ENCODE measurements at regions not wholly inside any gene's neighbourhood (a gene's known extent, or its start where the extent isn't known, plus 50 kb on each side); places are given as distances from the start of the nearest gene placed in this dataset.

GRCh38 chr5:169494383-169494935, 89.1 kb upstream of the SPDL1 start:
- Histone ChIP-seq H3K18ac (ENCODE audit: extremely low read depth, low read length) (no peak overlapping the region), H3K9me3 (ENCODE audit: insufficient read depth in 2 of 2, low read depth in 1 of 2, low read length in 1 of 2) (no peaks in the 10 kb centered on the region), H4K20me1 (replicated peaks in 1 of 2; ENCODE audit: control insufficient read depth in 1 of 2, insufficient read depth in 2 of 2, low read length in 2 of 2) (no peaks in the 10 kb centered on the region), H2BK120ac (replicated peaks; ENCODE audit: low read depth, low read length) (no peak overlapping the region), H3K36me3 (ENCODE audit: control insufficient read depth in 2 of 4, insufficient read depth in 4 of 4, low read length in 3 of 4) (no peaks in the 10 kb centered on the region), H3K4me1 (replicated peaks in 1 of 4; ENCODE audit: control insufficient read depth in 3 of 4, insufficient read depth in 4 of 4, low read length in 3 of 4) (no peaks in the 10 kb centered on the region), H4K5ac (ENCODE audit: insufficient read length, low read depth, low read length) (no peak overlapping the region), H3K4me2 (ENCODE audit: insufficient read depth in 1 of 2, low read depth in 2 of 2, low read length in 2 of 2) (no peak overlapping the region), H2BK20ac (ENCODE audit: low read length) (no peak overlapping the region), H3K79me1 (ENCODE audit: low read depth, low read length) (no peaks in the 10 kb centered on the region), H3K9ac (replicated peaks in 1 of 4; ENCODE audit: extremely low read depth in 1 of 4, low read depth in 3 of 4, low read length in 3 of 4) (no peak overlapping the region), H2BK5ac (ENCODE audit: low read depth, low read length) (no peak overlapping the region), H3K56ac (replicated peaks; ENCODE audit: insufficient read length, low read depth, low read length) (no peak overlapping the region), H2BK15ac (ENCODE audit: low read length) (no peak overlapping the region), H3K23me2 (ENCODE audit: low read depth, low read length) (no peaks in the 10 kb centered on the region; the same call in 1 of the 2 replicates), H3K4ac (replicated peaks; ENCODE audit: insufficient read length, low read depth, low read length) (no peak overlapping the region), H4K91ac (replicated peaks; ENCODE audit: insufficient read length, low read length) (no peak overlapping the region), H3K23ac (ENCODE audit: insufficient read length) (no peak overlapping the region), H2AFZ (ENCODE audit: low read length) (no peak overlapping the region), H2AK5ac (ENCODE audit: low read depth, low read length) (no peak overlapping the region), H3K14ac (ENCODE audit: insufficient read length) (no peak overlapping the region), H3K27me3 (replicated peaks in 1 of 4; ENCODE audit: control insufficient read depth in 3 of 4, extremely low read depth in 1 of 4, insufficient read depth in 3 of 4, low read length in 3 of 4) (no peaks in the 10 kb centered on the region), H4K8ac (ENCODE audit: extremely low read depth, insufficient read depth, low read length) (no peak overlapping the region), H3K79me2 (ENCODE audit: control insufficient read depth in 1 of 2, insufficient read depth in 2 of 2, low read length in 2 of 2) (no peaks in the 10 kb centered on the region), H3K4me3 (ENCODE audit: extremely low read depth in 1 of 4, insufficient read depth in 2 of 4, low read depth in 3 of 4, low read length in 4 of 4) (no peak overlapping the region), H3K27ac (ENCODE audit: low read depth, low read length) (no peak overlapping the region), H2BK12ac (ENCODE audit: low read depth, low read length) (no peak overlapping the region)
- TF ChIP-seq MAX (IDR thresholded peaks at IDR 0.05) (no peak), ZNF274 (IDR thresholded peaks at IDR 0.05; ENCODE audit: borderline replicate concordance, extremely low read depth, low read length) (no peak), POLR2AphosphoS5 (IDR thresholded peaks at IDR 0.05; ENCODE audit: low read depth, low read length) (no peak)
- DNase-seq (ENCODE audit: low read depth in 1 of 2, low spot score in 2 of 2) (no peak), FAIRE-seq (no peak)
- CTCF ChIA-PET (ENCODE audit: partially characterized antibody): no interaction called here
- 95% methylated on average over 2 of the region's 2 CpGs; no CpG with 5 or more reads in 1 of the 2 experiments for WGBS, 2 experiments (ENCODE audit: extremely low coverage in 1 of 2, insufficient coverage in 1 of 2, insufficient read length in 1 of 2, insufficient replicate concordance in 2 of 2, low coverage in 1 of 2, low lambda C conversion rate in 2 of 2, missing lambda C conversion rate in 1 of 2)
- POLR2A ChIA-PET (ENCODE audit: partially characterized antibody): no interaction called here

Data from H1 (cell line).